HG02798 (cell line): ENCODE measurements at regions not wholly inside any gene's neighbourhood (a gene's known extent, or its start where the extent isn't known, plus 50 kb on each side); places are given as distances from the start of the nearest gene placed in this dataset.
"Not testable (repeated sequence)": the region's sequence is repeated elsewhere in the genome, so short reads cannot be mapped to it uniquely, and the experiment has no call there.

ENCODE experiments used
- ATAC-seq: cut with Tn5 transposase; IDR thresholded peaks from one replicate; pipeline ENCODE4 v1.9.1; 2021; ENCODE audit warnings: mild to moderate bottlenecking; ENCODE audit not compliant: unreplicated experiment, poor library complexity

- no peak for ATAC-seq
These were observed 69.5 kb upstream of the PSME4 start for GRCh38 chr2:54040250-54040649.

- no peak for ATAC-seq
These were observed 68.0 kb upstream of the PSME4 start for GRCh38 chr2:54038835-54039234.

- not testable (repeated sequence) for ATAC-seq
These were observed 60.5 kb upstream of the PSME4 start for GRCh38 chr2:54031288-54031687.

GRCh38 chr2:54030806-54031205 is 60.0 kb upstream of the PSME4 start:
- ATAC-seq, result no peak

- no peak for ATAC-seq
These were observed 59.6 kb upstream of the PSME4 start for GRCh38 chr2:54030396-54030741.

- ATAC-seq, result no peak
These were observed 59.1 kb upstream of the PSME4 start for GRCh38 chr2:54029721-54030395.

- not testable (repeated sequence) for ATAC-seq
These were observed 54.8 kb upstream of the PSME4 start for GRCh38 chr2:54025463-54026075.

- ATAC-seq, result no peak
These were observed 53.8 kb upstream of the PSME4 start for GRCh38 chr2:54024576-54024975.

GRCh38 chr2:54021702-54022101 is 50.9 kb upstream of the PSME4 start:
- no peak for ATAC-seq

- ATAC-seq, result no peak
These were observed 50.1 kb upstream of the PSME4 start for GRCh38 chr2:54020793-54021414.
